GM10266 (cell line): ENCODE measurements at regions not wholly inside any gene's neighbourhood (a gene's known extent, or its start where the extent isn't known, plus 50 kb on each side); places are given as distances from the start of the nearest gene placed in this dataset.

Experiments
- DNase-seq: peaks from one replicate; pipeline ENCODE4 v3.0.0; 2012; ENCODE audit errors: extremely low spot score
- TF ChIP-seq, protein P1 (sequence below): IDR thresholded peaks from 2 replicates; pipeline ENCODE4 v1.5.1; 2012; ENCODE audit warnings: mild to moderate bottlenecking, low read depth; ENCODE audit not compliant: control insufficient read depth, insufficient read depth; ENCODE audit errors: missing control alignments

DNA sequence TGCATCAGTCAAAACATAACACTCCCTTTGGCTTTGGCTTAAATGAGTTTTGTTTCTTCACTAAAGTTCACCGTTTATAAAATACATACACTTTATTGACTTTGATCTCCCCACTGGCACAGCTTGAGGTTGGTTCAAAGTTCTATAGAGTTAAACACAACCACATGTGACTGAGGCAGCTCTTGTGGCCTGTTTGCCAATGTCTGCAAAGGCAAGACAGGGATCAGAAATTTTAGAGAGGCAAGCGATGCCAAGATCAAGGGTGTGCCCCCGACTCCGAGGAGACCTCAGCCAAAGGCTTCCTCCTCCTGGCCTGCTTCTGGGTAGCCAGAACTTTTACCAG is 129.8 kb upstream of the JCAD start:
- no peak for DNase-seq
- TF ChIP-seq, protein P1, sequence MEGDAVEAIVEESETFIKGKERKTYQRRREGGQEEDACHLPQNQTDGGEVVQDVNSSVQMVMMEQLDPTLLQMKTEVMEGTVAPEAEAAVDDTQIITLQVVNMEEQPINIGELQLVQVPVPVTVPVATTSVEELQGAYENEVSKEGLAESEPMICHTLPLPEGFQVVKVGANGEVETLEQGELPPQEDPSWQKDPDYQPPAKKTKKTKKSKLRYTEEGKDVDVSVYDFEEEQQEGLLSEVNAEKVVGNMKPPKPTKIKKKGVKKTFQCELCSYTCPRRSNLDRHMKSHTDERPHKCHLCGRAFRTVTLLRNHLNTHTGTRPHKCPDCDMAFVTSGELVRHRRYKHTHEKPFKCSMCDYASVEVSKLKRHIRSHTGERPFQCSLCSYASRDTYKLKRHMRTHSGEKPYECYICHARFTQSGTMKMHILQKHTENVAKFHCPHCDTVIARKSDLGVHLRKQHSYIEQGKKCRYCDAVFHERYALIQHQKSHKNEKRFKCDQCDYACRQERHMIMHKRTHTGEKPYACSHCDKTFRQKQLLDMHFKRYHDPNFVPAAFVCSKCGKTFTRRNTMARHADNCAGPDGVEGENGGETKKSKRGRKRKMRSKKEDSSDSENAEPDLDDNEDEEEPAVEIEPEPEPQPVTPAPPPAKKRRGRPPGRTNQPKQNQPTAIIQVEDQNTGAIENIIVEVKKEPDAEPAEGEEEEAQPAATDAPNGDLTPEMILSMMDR: no peak

DNA sequence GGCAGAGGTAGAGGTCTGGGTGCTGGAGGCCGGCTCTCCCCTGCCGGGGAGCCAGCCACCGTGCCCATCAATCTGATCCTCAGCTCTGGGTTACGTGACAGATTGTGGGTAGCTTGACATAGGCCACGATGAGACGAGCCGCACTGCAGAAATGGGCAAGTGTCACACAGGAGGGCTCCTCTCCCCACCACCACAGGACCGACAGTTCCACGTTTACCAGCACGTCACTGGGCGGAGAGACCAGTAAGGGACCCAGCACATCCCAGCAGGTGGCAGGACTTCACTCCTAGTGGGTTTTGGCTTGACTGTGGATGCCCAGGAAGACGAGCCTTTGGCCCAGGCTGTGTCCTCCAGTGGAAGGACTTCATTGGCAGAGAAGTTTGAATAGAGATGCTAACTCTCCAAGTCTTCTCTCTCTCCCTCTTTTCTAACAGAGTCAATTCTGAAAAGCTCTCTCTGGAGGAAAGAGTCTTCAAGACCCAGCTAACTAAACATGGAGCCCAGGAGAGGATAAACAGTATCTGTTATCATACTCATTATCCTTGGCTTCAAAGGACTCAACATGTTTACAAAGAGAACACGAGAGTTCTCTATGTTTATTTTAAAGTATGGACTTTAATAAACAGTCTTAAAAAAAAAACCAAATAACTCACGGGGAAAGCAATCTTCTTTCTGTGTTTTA is 129.3 kb upstream of the JCAD start:
- no peak for DNase-seq
- TF ChIP-seq, protein P1: no peak

DNA sequence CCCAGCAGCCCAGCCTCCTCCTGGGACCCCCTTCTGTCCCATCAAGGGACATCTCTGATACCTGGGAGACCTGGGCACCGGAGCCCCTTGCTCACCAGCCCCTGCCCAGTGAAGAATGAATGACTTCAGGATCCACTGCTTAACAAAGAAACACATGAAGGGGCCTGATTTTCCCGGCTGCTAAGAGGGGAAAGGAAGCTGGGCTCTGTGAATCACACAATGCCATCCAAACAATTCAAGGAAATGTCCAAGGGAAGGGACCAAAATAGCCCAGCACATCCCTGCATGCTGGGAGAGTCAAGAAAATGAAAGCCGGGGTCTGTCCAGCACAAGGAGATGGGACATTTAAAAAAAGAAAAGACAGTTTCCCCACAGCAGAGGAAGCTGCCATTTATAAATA is 128.7 kb upstream of the JCAD start:
- TF ChIP-seq, protein P1: no peak
- no peak for DNase-seq

GRCh38 chr10:30187010-30187409 is 127.6 kb upstream of the JCAD start:
- TF ChIP-seq, protein P1: no peak
- DNase-seq: no peak

DNA sequence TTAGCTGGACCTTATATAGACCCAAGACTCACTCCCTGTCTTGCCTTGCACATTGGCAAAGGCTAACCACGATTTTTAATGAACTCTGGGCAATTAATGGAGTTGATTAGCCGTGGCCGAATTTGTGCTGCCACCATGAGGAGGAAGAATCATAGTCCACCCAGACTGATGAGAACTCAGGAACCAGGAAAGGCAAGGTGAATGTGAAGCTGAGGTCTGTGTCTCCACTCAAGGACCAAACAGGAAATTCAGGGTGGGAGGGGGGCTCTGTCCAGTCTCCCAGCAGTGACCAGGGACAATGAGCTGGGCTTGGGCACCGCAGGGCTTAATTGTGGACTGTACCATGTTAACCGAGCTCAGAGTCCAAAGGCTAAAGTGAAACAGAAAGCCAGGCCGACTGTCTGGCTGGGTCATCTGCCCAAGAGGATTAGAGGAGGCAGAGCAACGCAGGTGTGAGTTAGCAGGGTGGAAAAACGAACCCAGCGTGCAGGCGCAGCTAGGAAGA is 127.0 kb upstream of the JCAD start:
- TF ChIP-seq, protein P1: no peak
- DNase-seq: no peak

GRCh38 chr10:30185916-30186315 is 126.5 kb upstream of the JCAD start:
- DNase-seq: no peak
- TF ChIP-seq, protein P1: no peak

DNA sequence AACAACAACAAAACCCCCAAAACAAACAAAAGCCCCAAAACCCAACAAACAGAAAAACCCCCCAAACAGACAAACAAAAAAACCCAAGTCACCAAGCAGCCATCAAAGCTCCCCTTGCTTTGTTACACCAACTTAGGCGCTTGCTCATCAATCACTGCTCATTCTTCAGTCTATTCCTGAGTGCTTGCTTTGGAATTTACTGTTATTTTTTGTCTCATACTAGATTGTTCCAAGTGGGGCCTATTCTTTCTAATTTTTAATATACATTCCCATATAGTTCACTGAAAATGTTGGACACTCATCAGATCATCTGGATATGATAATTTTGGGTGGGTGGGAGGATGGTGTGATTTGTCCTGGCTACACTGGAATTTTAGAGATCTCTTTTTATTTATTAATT is 126.0 kb upstream of the JCAD start:
- TF ChIP-seq, protein P1: no peak
- DNase-seq: no peak
